DND-41 (cell line): ENCODE measurements at regions not wholly inside any gene's neighbourhood (a gene's known extent, or its start where the extent isn't known, plus 50 kb on each side); places are given as distances from the start of the nearest gene placed in this dataset.

Source experiments
- EZH2 ChIP-seq: IDR thresholded peaks from 3 replicates; pipeline ENCODE4 v1.6.1; 2012; ENCODE audit warnings: borderline replicate concordance, low read depth, mild to moderate bottlenecking, moderate library complexity, low read length, inconsistent platforms; ENCODE audit not compliant: severe bottlenecking
- TF ChIP-seq, protein P1 (sequence below): IDR thresholded peaks from 2 replicates; pipeline ENCODE4 v1.5.1; 2012; ENCODE audit warnings: borderline replicate concordance, low read length, moderate library complexity, mild to moderate bottlenecking; ENCODE audit not compliant: poor library complexity, severe bottlenecking; ENCODE audit errors: extremely low read depth

GRCh38 chr6:114445846-114446245 lies 103.0 kb upstream of the HS3ST5 start:
- TF ChIP-seq, protein P1, sequence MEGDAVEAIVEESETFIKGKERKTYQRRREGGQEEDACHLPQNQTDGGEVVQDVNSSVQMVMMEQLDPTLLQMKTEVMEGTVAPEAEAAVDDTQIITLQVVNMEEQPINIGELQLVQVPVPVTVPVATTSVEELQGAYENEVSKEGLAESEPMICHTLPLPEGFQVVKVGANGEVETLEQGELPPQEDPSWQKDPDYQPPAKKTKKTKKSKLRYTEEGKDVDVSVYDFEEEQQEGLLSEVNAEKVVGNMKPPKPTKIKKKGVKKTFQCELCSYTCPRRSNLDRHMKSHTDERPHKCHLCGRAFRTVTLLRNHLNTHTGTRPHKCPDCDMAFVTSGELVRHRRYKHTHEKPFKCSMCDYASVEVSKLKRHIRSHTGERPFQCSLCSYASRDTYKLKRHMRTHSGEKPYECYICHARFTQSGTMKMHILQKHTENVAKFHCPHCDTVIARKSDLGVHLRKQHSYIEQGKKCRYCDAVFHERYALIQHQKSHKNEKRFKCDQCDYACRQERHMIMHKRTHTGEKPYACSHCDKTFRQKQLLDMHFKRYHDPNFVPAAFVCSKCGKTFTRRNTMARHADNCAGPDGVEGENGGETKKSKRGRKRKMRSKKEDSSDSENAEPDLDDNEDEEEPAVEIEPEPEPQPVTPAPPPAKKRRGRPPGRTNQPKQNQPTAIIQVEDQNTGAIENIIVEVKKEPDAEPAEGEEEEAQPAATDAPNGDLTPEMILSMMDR = no peak
- TF ChIP-seq EZH2 = no peak
